Hepatocyte (in vitro differentiated cells): ENCODE measurements at regions not wholly inside any gene's neighbourhood (a gene's known extent, or its start where the extent isn't known, plus 50 kb on each side); places are given as distances from the start of the nearest gene placed in this dataset.

Experiments used
- DNase-seq: peaks from one replicate; pipeline ENCODE4 v3.0.0-alpha.2; 2016; ENCODE audit warnings: low spot score
- H2AFZ ChIP-seq: fragments of 200-600 bp; sonication (generic); 2 replicates; pipeline ENCODE4 v1.6.0; 2016; ENCODE audit warnings: antibody characterized with exemption, mild to moderate bottlenecking
- H3K27ac ChIP-seq: fragments of 200-600 bp; sonication (generic); 2 replicates; pipeline ENCODE4 v1.5.1; 2016; ENCODE audit warnings: mild to moderate bottlenecking
- H3K27me3 ChIP-seq: fragments of 200-600 bp; sonication (generic); 2 replicates; pipeline ENCODE4 v1.6.1; 2016
- H3K36me3 ChIP-seq: fragments of 200-600 bp; sonication (generic); replicated peaks from 2 replicates; pipeline ENCODE4 v1.5.1; 2016; ENCODE audit warnings: low read depth; ENCODE audit not compliant: insufficient read depth
- H3K4me1 ChIP-seq: fragments of 200-600 bp; sonication (generic); 2 replicates; pipeline ENCODE4 v1.5.1; 2016; ENCODE audit warnings: mild to moderate bottlenecking, moderate library complexity; ENCODE audit not compliant: insufficient read depth
- H3K4me2 ChIP-seq: fragments of 200-600 bp; sonication (generic); 2 replicates; pipeline ENCODE4 v1.6.0; 2016
- H3K4me3 ChIP-seq: fragments of 200-600 bp; sonication (generic); 2 replicates; pipeline ENCODE4 v1.5.1; 2016; ENCODE audit warnings: mild to moderate bottlenecking
- H3K79me2 ChIP-seq: fragments of 200-600 bp; sonication (generic); 2 replicates; pipeline ENCODE4 v1.6.0; 2017; ENCODE audit warnings: mild to moderate bottlenecking
- H3K9me2 ChIP-seq: fragments of 200-600 bp; sonication (generic); replicated peaks from 2 replicates; pipeline ENCODE4 v1.6.0; 2017; ENCODE audit warnings: mild to moderate bottlenecking; ENCODE audit not compliant: insufficient read depth
- H3K9me3 ChIP-seq: fragments of 200-600 bp; sonication (generic); 2 replicates; pipeline ENCODE4 v1.5.1; 2016; ENCODE audit warnings: low read depth, mild to moderate bottlenecking
- H4K20me1 ChIP-seq: fragments of 200-600 bp; sonication (generic); 2 replicates; pipeline ENCODE4 v1.6.0; 2016; ENCODE audit warnings: mild to moderate bottlenecking; ENCODE audit not compliant: insufficient read depth, poor library complexity, severe bottlenecking
- EZH2 ChIP-seq: fragments of 200-600 bp; sonication (generic); IDR thresholded peaks from 2 replicates; pipeline ENCODE4 v1.6.1; 2016; ENCODE audit warnings: antibody characterized with exemption, mild to moderate bottlenecking, borderline replicate concordance
- EZH2phosphoT487 ChIP-seq: fragments of 200-600 bp; sonication (generic); IDR thresholded peaks from one replicate; pipeline ENCODE4 v1.6.1; 2018; ENCODE audit warnings: antibody characterized with exemption, mild to moderate bottlenecking, low read depth, moderate library complexity; ENCODE audit not compliant: unreplicated experiment, severe bottlenecking
- WGBS: methylation state at CpG from one replicate; pipeline ENCODE4 v1.1.6; 2016; ENCODE audit warnings: low lambda C conversion rate; ENCODE audit errors: missing lambda C conversion rate; 5-methylcytosine and 5-hydroxymethylcytosine counted together
- TF ChIP-seq, protein P1 (sequence below): fragments of 200-600 bp; sonication (generic); IDR thresholded peaks from 2 replicates; pipeline ENCODE4 v1.5.1; 2016; ENCODE audit warnings: antibody characterized with exemption, mild to moderate bottlenecking; ENCODE audit not compliant: poor library complexity

DNA sequence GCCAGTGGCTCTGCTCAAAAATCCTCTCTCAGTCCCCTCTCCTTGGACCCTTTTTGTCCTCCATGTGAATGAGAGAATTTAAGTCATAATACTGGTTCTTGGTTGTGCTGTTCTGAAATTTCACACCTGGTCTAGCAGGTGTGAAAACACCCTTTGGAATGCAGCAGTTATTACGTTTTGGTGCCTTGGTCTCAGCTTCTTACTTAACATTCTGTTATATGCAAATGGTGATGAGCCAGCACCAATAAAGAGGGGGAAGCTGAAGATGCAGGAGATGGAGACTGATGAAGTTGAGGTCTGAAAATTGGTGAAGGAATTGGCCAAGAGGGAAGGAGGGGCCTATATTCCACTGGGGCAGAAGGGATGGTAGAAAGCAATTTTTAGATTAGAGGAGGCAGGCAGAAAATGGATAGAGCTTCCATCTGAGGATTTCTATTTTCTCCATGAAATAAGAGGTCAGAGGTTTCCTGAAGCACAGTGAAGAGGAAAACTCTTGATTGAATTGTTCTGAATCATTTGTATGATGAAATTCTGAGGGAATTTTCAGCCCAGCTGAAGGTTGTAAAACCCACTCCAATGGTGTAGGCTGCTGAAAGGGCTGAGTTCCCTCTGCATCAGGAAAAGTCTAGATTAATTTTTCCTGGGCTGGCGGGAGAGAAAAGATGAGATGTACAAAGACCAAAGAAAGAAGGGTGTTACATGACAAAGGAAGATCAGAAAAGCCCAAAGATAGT lies 94.0 kb upstream of the FAM180A start:
- 67% methylated on average over 2 of the region's 2 CpGs for WGBS

DNA sequence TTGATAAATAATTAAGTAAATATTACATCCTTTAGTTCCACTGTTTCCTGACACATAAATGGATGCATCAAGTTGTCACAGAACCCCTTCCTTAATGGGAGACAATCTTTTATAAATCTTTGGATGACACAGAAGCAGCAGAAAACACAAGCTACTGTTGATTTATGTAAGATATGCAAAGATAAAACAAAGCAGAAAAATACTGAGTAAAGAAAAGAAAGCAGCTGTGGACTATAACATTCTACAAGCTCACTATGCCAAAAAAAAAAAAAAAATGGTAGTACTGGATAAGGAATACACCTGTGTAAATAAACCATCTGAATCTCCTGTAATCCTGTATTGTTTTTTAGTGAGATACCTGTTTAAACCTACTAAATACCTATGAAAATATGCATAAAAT lies 92.0 kb upstream of the FAM180A start:
- H3K27ac ChIP-seq, result no peak overlapping the region
- no peak overlapping the region for H3K4me3 ChIP-seq
- no peak overlapping the region for H3K4me2 ChIP-seq
- H3K27me3 ChIP-seq, result no peaks in the 10 kb centered on the region
- no peak overlapping the region for H2AFZ ChIP-seq
- no peaks in the 10 kb centered on the region for H3K36me3 ChIP-seq
- no peaks in the 10 kb centered on the region for H4K20me1 ChIP-seq
- H3K79me2 ChIP-seq, result no peaks in the 10 kb centered on the region
- H3K4me1 ChIP-seq, result no peaks in the 10 kb centered on the region
- no peak for DNase-seq
- H3K9me3 ChIP-seq, result no peaks in the 10 kb centered on the region
- TF ChIP-seq EZH2 (no peak), EZH2phosphoT487 (no peak)
- TF ChIP-seq, protein P1, sequence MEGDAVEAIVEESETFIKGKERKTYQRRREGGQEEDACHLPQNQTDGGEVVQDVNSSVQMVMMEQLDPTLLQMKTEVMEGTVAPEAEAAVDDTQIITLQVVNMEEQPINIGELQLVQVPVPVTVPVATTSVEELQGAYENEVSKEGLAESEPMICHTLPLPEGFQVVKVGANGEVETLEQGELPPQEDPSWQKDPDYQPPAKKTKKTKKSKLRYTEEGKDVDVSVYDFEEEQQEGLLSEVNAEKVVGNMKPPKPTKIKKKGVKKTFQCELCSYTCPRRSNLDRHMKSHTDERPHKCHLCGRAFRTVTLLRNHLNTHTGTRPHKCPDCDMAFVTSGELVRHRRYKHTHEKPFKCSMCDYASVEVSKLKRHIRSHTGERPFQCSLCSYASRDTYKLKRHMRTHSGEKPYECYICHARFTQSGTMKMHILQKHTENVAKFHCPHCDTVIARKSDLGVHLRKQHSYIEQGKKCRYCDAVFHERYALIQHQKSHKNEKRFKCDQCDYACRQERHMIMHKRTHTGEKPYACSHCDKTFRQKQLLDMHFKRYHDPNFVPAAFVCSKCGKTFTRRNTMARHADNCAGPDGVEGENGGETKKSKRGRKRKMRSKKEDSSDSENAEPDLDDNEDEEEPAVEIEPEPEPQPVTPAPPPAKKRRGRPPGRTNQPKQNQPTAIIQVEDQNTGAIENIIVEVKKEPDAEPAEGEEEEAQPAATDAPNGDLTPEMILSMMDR, result no peak
- H3K9me2 ChIP-seq, result no peaks in the 10 kb centered on the region

More for the DNA sequence above, 94.0 kb upstream of the FAM180A start:
- DNase-seq, result no peak
- Histone ChIP-seq H3K79me2 (no peaks in the 10 kb centered on the region), H3K9me2 (no peaks in the 10 kb centered on the region), H3K4me1 (no peaks in the 10 kb centered on the region), H2AFZ (no peak overlapping the region), H3K27ac (no peak overlapping the region), H3K4me2 (no peak overlapping the region), H4K20me1 (no peaks in the 10 kb centered on the region), H3K9me3 (no peaks in the 10 kb centered on the region), H3K27me3 (no peaks in the 10 kb centered on the region), H3K36me3 (no peaks in the 10 kb centered on the region), H3K4me3 (no peak overlapping the region)
- no peak for TF ChIP-seq EZH2phosphoT487
- TF ChIP-seq EZH2, result no peak
- TF ChIP-seq, protein P1, result no peak

DNA sequence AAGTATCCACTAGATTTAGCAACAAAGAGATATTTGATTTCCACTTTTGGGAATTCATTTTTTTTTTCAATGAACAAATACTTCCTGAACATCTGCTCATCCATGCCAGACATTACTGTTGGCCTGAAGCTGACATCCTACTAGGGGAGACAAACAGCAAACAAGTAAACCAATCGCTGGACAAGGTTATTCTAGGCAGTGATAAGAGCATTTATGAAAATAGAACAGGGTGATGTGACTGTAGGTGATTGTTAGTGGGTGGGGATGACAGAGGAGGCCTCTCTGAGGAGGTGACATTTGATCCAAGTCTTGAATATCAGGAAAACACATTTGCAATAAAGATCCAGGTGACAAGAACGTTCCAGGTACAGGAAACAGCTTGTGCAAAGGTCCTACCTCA lies 89.1 kb upstream of the FAM180A start:
- DNase-seq, result no peak
- Histone ChIP-seq H2AFZ (no peak overlapping the region), H3K4me3 (no peak overlapping the region), H3K27me3 (no peaks in the 10 kb centered on the region), H3K4me2 (no peak overlapping the region), H4K20me1 (no peaks in the 10 kb centered on the region), H3K9me2 (no peaks in the 10 kb centered on the region), H3K36me3 (no peaks in the 10 kb centered on the region), H3K9me3 (no peaks in the 10 kb centered on the region), H3K79me2 (no peaks in the 10 kb centered on the region), H3K4me1 (no peaks in the 10 kb centered on the region), H3K27ac (no peak overlapping the region)
- TF ChIP-seq EZH2phosphoT487 (no peak), EZH2 (no peak)
- TF ChIP-seq, protein P1, result no peak
- 81% methylated on average over 2 of the region's 2 CpGs for WGBS

DNA sequence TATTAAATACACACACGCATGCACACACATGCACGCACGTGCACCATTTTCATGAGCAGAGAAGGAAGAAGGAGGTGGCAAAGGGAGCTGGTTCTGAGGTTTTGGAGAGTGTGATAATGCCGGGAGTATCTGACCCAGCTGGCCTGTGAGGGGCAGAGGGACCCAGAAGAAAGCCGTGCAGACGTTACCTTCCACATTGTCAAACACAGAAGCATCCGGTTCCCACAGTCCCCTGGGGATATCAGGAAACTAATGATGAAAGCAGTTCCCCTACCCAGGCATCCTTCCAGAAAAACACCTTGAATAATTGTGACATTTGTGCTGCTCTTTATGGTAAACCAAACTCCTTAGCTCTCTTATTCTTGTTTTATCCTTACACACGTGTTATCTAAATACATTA lies 85.7 kb upstream of the FAM180A start:
- no peak for DNase-seq
- WGBS, result 64% methylated on average over 8 of the region's 8 CpGs
- Histone ChIP-seq H3K9me2 (no peaks in the 10 kb centered on the region), H4K20me1 (no peaks in the 10 kb centered on the region), H2AFZ (no peak overlapping the region), H3K4me3 (no peak overlapping the region), H3K4me2 (no peak overlapping the region), H3K4me1 (no peaks in the 10 kb centered on the region), H3K79me2 (no peaks in the 10 kb centered on the region), H3K36me3 (no peaks in the 10 kb centered on the region), H3K9me3 (no peaks in the 10 kb centered on the region), H3K27ac (no peak overlapping the region), H3K27me3 (no peaks in the 10 kb centered on the region)
- TF ChIP-seq EZH2phosphoT487 (no peak), EZH2 (no peak)
- TF ChIP-seq, protein P1, result no peak
